HEK293 (cell line): ENCODE measurements at regions not wholly inside any gene's neighbourhood (a gene's known extent, or its start where the extent isn't known, plus 50 kb on each side); places are given as distances from the start of the nearest gene placed in this dataset.

ENCODE experiments used
- CTCF ChIA-PET: fragments of 350-600 bp; formaldehyde crosslinking; extraction: SDS; loops from one replicate; lab custom pipeline; 2021; ENCODE audit warnings: antibody characterized with exemption; lab: Yijun Ruan, JAX
- POLR2A ChIA-PET: fragments of 300-600 bp; formaldehyde crosslinking; extraction: SDS; loops from one replicate; lab custom pipeline; 2020; ENCODE audit warnings: antibody characterized with exemption, inconsistent platforms; lab: Yijun Ruan, JAX
- H3K27ac ChIP-seq: fragments of 200-500 bp; sonication (Bioruptor generic); 2 replicates; pipeline ENCODE4 v1.5.1; 2014; ENCODE audit warnings: low read depth, low read length, control low read depth, inconsistent platforms; ENCODE audit errors: extremely low read depth
- H3K36me3 ChIP-seq, 2 experiments: fragments of 200-500 bp in 1 of 2; sonication (Bioruptor generic) in 1 of 2; 1 replicate in 1 of 2; 2 replicates in 1 of 2; pipeline ENCODE4 v1.5.1; 2014 to 2017; ENCODE audit warnings: inconsistent platforms in 2 of 2, low read length in 2 of 2; ENCODE audit not compliant: control insufficient read depth in 2 of 2, insufficient read depth in 1 of 2
- H3K4me1 ChIP-seq: fragments of 200-500 bp; sonication (Bioruptor generic); 2 replicates; pipeline ENCODE4 v1.5.1; 2014; ENCODE audit warnings: mild to moderate bottlenecking, low read length, inconsistent platforms; ENCODE audit not compliant: control insufficient read depth, insufficient read depth
- H3K4me3 ChIP-seq: 2 replicates; pipeline ENCODE4 v1.5.1; 2011; ENCODE audit warnings: low read depth, mild to moderate bottlenecking, control low read depth, low read length, moderate library complexity
- H3K9me3 ChIP-seq: fragments of 200-500 bp; sonication (Bioruptor generic); 2 replicates; pipeline ENCODE4 v1.5.1; 2014; ENCODE audit warnings: low read depth, low read length, inconsistent platforms; ENCODE audit not compliant: control insufficient read depth, insufficient read depth
- HOXC10 ChIP-seq: sonication (generic); formaldehyde crosslinking; IDR thresholded peaks from 2 replicates; pipeline ENCODE4 v1.8.1; 2023; ENCODE audit warnings: mild to moderate bottlenecking, missing genetic modification reagents
- PRDM1 ChIP-seq: fragments of 450-650 bp; formaldehyde crosslinking; IDR thresholded peaks from 2 replicates; pipeline ENCODE4; 2016; ENCODE audit warnings: missing biosample characterization, missing genetic modification characterization
- SCRT1 ChIP-seq: fragments of 450-650 bp; formaldehyde crosslinking; IDR thresholded peaks from 2 replicates; pipeline ENCODE4 v1.5.1; 2016; ENCODE audit warnings: missing biosample characterization, missing genetic modification characterization, borderline replicate concordance
- SCRT2 ChIP-seq: fragments of 450-650 bp; formaldehyde crosslinking; IDR thresholded peaks from 2 replicates; pipeline ENCODE4 v1.5.1; 2016; ENCODE audit warnings: missing biosample characterization, missing genetic modification characterization
- YY1 ChIP-seq: fragments of 450-650 bp; formaldehyde crosslinking; IDR thresholded peaks from 2 replicates; pipeline ENCODE4 v1.5.1; 2018; ENCODE audit warnings: missing biosample characterization, missing genetic modification characterization
- ZNF121 ChIP-seq: fragments of 450-650 bp; formaldehyde crosslinking; IDR thresholded peaks from 2 replicates; pipeline ENCODE4 v1.5.1; 2016; ENCODE audit warnings: missing biosample characterization, missing genetic modification characterization
- ZNF311 ChIP-seq: fragments of 450-650 bp; formaldehyde crosslinking; IDR thresholded peaks from 2 replicates; pipeline ENCODE4 v1.5.1; 2017; ENCODE audit warnings: missing biosample characterization, missing genetic modification characterization, borderline replicate concordance
- ZNF341 ChIP-seq: fragments of 450-650 bp; formaldehyde crosslinking; IDR thresholded peaks from 2 replicates; pipeline ENCODE4; 2016; ENCODE audit warnings: low read depth, missing biosample characterization, missing genetic modification characterization
- ZNF501 ChIP-seq: fragments of 450-650 bp; formaldehyde crosslinking; IDR thresholded peaks from 2 replicates; pipeline ENCODE4 v1.5.1; 2016; ENCODE audit warnings: missing biosample characterization, missing genetic modification characterization
- ZNF529 ChIP-seq: fragments of 450-650 bp; formaldehyde crosslinking; IDR thresholded peaks from 2 replicates; pipeline ENCODE4 v1.5.1; 2017; ENCODE audit warnings: missing genetic modification characterization, missing biosample characterization; ENCODE audit not compliant: insufficient replicate concordance
- ZNF585B ChIP-seq: fragments of 450-650 bp; formaldehyde crosslinking; IDR thresholded peaks from 2 replicates; pipeline ENCODE4 v1.5.1; 2016; ENCODE audit warnings: missing biosample characterization, missing genetic modification characterization
- ZNF658 ChIP-seq: fragments of 450-650 bp; formaldehyde crosslinking; IDR thresholded peaks from 2 replicates; pipeline ENCODE4; 2016; ENCODE audit warnings: missing biosample characterization, missing genetic modification characterization
- TF ChIP-seq, protein P1 (sequence below): fragments of 450-650 bp; formaldehyde crosslinking; IDR thresholded peaks from 2 replicates; pipeline ENCODE4 v1.5.1; 2016; ENCODE audit warnings: missing biosample characterization, missing genetic modification characterization
- TF ChIP-seq, protein P2 (sequence below): fragments of 450-650 bp; formaldehyde crosslinking; IDR thresholded peaks from 2 replicates; pipeline ENCODE4 v1.5.1; 2016; ENCODE audit warnings: missing biosample characterization, missing genetic modification characterization
- TF ChIP-seq, protein P3 (sequence below): fragments of 450-650 bp; formaldehyde crosslinking; conservative IDR thresholded peaks from 2 replicates; pipeline ENCODE4 v1.5.1; 2016; ENCODE audit warnings: low read depth, missing biosample characterization, missing genetic modification characterization

GRCh38 chr9:107176436-107177151, 106.5 kb upstream of the RAD23B start:
- H3K36me3 ChIP-seq: no peaks in the 10 kb centered on the region
- H3K27ac ChIP-seq: no peak overlapping the region
- H3K4me1 ChIP-seq: no peaks in the 10 kb centered on the region
- ChIA-PET POLR2A (no interaction called here), CTCF (interaction anchor here (0.6 to 1.4 kb wide), 2 partner anchors 10 to 286 kb away, joined by 4 to 6 read pairs; no protein-coding TSS in a partner anchor)
- no peak overlapping the region for H3K4me3 ChIP-seq
- TF ChIP-seq, protein P1, sequence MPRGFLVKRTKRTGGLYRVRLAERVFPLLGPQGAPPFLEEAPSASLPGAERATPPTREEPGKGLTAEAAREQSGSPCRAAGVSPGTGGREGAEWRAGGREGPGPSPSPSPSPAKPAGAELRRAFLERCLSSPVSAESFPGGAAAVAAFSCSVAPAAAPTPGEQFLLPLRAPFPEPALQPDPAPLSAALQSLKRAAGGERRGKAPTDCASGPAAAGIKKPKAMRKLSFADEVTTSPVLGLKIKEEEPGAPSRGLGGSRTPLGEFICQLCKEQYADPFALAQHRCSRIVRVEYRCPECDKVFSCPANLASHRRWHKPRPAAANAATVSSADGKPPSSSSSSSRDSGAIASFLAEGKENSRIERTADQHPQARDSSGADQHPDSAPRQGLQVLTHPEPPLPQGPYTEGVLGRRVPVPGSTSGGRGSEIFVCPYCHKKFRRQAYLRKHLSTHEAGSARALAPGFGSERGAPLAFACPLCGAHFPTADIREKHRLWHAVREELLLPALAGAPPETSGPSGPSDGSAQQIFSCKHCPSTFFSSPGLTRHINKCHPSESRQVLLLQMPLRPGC: no peak
- 0 out of 2 replicates have a peak, but pooled peaks have one; percentile 28 for TF ChIP-seq ZNF341
- H3K9me3 ChIP-seq: no peaks in the 10 kb centered on the region

- H3K4me1 ChIP-seq: no peaks in the 10 kb centered on the region
- CTCF ChIA-PET: interaction anchor here (0.6 to 1.7 kb wide), 2 partner anchors 164 to 471 kb away, joined by 4 read pairs; no protein-coding TSS in a partner anchor
These were observed 105.7 kb upstream of the RAD23B start for GRCh38 chr9:107177243-107177839.

GRCh38 chr9:107177857-107178256, 105.2 kb upstream of the RAD23B start:
- no peaks in the 10 kb centered on the region for H3K36me3 ChIP-seq
- POLR2A ChIA-PET: no interaction called here
- TF ChIP-seq PRDM1: no peak
- TF ChIP-seq, protein P2, sequence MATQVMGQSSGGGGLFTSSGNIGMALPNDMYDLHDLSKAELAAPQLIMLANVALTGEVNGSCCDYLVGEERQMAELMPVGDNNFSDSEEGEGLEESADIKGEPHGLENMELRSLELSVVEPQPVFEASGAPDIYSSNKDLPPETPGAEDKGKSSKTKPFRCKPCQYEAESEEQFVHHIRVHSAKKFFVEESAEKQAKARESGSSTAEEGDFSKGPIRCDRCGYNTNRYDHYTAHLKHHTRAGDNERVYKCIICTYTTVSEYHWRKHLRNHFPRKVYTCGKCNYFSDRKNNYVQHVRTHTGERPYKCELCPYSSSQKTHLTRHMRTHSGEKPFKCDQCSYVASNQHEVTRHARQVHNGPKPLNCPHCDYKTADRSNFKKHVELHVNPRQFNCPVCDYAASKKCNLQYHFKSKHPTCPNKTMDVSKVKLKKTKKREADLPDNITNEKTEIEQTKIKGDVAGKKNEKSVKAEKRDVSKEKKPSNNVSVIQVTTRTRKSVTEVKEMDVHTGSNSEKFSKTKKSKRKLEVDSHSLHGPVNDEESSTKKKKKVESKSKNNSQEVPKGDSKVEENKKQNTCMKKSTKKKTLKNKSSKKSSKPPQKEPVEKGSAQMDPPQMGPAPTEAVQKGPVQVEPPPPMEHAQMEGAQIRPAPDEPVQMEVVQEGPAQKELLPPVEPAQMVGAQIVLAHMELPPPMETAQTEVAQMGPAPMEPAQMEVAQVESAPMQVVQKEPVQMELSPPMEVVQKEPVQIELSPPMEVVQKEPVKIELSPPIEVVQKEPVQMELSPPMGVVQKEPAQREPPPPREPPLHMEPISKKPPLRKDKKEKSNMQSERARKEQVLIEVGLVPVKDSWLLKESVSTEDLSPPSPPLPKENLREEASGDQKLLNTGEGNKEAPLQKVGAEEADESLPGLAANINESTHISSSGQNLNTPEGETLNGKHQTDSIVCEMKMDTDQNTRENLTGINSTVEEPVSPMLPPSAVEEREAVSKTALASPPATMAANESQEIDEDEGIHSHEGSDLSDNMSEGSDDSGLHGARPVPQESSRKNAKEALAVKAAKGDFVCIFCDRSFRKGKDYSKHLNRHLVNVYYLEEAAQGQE (tag by site-specific recombination): peak; percentile 42
- TF ChIP-seq, all 188 proteins: peak for 1
- CTCF ChIA-PET: interaction anchor here (0.6 to 1.7 kb wide), 2 partner anchors 163 to 471 kb away, joined by 4 read pairs; no protein-coding TSS in a partner anchor
- H3K27ac ChIP-seq: no peak overlapping the region
- no peaks in the 10 kb centered on the region for H3K4me1 ChIP-seq
- no peak overlapping the region for H3K4me3 ChIP-seq
- no peaks in the 10 kb centered on the region for H3K9me3 ChIP-seq

More at GRCh38 chr9:107177243-107177839, 105.7 kb upstream of the RAD23B start:
- POLR2A ChIA-PET: no interaction called here
- Histone ChIP-seq H3K9me3 (no peaks in the 10 kb centered on the region), H3K27ac (no peak overlapping the region), H3K4me3 (no peak overlapping the region), H3K36me3 (no peaks in the 10 kb centered on the region)
- no peak for TF ChIP-seq SCRT1
- TF ChIP-seq YY1 (tag by site-specific recombination): no peak
- TF ChIP-seq HOXC10 (CRISPR knock-in tag): no peak
- TF ChIP-seq ZNF529 (tag by site-specific recombination): no peak
- TF ChIP-seq ZNF121 (tag by site-specific recombination): no peak
- TF ChIP-seq SCRT2: no peak
- TF ChIP-seq ZNF501 (tag by site-specific recombination): no peak
- no peak for TF ChIP-seq ZNF585B (tag by site-specific recombination)
- no peak for TF ChIP-seq ZNF311 (tag by site-specific recombination)
- TF ChIP-seq, protein P3, sequence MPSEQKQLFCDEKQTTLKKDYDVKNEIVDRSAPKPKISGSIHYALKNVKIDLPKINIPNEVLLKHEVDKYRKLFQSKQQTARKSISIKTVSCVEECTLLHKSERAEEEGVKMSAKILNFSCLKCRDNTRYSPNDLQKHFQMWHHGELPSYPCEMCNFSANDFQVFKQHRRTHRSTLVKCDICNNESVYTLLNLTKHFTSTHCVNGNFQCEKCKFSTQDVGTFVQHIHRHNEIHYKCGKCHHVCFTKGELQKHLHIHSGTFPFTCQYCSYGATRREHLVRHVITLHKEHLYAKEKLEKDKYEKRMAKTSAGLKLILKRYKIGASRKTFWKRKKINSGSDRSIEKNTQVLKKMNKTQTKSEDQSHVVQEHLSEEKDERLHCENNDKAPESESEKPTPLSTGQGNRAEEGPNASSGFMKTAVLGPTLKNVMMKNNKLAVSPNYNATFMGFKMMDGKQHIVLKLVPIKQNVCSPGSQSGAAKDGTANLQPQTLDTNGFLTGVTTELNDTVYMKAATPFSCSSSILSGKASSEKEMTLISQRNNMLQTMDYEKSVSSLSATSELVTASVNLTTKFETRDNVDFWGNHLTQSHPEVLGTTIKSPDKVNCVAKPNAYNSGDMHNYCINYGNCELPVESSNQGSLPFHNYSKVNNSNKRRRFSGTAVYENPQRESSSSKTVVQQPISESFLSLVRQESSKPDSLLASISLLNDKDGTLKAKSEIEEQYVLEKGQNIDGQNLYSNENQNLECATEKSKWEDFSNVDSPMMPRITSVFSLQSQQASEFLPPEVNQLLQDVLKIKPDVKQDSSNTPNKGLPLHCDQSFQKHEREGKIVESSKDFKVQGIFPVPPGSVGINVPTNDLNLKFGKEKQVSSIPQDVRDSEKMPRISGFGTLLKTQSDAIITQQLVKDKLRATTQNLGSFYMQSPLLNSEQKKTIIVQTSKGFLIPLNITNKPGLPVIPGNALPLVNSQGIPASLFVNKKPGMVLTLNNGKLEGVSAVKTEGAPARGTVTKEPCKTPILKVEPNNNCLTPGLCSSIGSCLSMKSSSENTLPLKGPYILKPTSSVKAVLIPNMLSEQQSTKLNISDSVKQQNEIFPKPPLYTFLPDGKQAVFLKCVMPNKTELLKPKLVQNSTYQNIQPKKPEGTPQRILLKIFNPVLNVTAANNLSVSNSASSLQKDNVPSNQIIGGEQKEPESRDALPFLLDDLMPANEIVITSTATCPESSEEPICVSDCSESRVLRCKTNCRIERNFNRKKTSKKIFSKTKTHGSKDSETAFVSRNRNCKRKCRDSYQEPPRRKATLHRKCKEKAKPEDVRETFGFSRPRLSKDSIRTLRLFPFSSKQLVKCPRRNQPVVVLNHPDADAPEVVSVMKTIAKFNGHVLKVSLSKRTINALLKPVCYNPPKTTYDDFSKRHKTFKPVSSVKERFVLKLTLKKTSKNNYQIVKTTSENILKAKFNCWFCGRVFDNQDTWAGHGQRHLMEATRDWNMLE (tag by site-specific recombination): no peak
- TF ChIP-seq ZNF658: no peak
